ENCODE measurements at regions not wholly inside any gene's neighbourhood (a gene's known extent, or its start where the extent isn't known, plus 50 kb on each side); places are given as distances from the start of the nearest gene placed in this dataset.

DNA sequence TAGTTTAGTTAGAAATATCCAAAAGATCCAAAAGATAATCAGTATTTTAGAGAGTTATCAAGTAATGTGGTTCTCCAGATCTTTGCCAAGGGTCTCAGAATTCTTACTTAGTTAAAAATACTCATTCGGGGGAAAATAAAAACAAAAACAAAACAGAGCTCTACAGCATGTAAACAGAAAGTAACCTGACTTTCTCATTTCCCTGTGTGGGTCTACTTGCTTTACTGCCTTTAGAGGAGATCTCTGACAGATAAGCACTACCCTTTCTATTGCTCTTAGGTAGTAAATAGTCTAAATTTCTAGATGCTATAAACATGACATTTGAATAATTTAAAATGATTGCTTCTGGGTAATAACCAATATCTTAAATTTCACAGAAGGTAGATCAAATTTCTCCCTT is 371.8 kb downstream of the RPL10L start:
- TF ChIP-seq YY1 (IDR thresholded peaks at IDR 0.05; ENCODE audit: low read depth) (no peak), ZBTB7A (IDR thresholded peaks at IDR 0.05; ENCODE audit: low read depth) (no peak)
- TF ChIP-seq, protein P1, sequence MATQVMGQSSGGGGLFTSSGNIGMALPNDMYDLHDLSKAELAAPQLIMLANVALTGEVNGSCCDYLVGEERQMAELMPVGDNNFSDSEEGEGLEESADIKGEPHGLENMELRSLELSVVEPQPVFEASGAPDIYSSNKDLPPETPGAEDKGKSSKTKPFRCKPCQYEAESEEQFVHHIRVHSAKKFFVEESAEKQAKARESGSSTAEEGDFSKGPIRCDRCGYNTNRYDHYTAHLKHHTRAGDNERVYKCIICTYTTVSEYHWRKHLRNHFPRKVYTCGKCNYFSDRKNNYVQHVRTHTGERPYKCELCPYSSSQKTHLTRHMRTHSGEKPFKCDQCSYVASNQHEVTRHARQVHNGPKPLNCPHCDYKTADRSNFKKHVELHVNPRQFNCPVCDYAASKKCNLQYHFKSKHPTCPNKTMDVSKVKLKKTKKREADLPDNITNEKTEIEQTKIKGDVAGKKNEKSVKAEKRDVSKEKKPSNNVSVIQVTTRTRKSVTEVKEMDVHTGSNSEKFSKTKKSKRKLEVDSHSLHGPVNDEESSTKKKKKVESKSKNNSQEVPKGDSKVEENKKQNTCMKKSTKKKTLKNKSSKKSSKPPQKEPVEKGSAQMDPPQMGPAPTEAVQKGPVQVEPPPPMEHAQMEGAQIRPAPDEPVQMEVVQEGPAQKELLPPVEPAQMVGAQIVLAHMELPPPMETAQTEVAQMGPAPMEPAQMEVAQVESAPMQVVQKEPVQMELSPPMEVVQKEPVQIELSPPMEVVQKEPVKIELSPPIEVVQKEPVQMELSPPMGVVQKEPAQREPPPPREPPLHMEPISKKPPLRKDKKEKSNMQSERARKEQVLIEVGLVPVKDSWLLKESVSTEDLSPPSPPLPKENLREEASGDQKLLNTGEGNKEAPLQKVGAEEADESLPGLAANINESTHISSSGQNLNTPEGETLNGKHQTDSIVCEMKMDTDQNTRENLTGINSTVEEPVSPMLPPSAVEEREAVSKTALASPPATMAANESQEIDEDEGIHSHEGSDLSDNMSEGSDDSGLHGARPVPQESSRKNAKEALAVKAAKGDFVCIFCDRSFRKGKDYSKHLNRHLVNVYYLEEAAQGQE (IDR thresholded peaks at IDR 0.05; ENCODE audit: low read depth), result no peak
